ENCODE measurements at regions not wholly inside any gene's neighbourhood (a gene's known extent, or its start where the extent isn't known, plus 50 kb on each side); places are given as distances from the start of the nearest gene placed in this dataset.

DNA sequence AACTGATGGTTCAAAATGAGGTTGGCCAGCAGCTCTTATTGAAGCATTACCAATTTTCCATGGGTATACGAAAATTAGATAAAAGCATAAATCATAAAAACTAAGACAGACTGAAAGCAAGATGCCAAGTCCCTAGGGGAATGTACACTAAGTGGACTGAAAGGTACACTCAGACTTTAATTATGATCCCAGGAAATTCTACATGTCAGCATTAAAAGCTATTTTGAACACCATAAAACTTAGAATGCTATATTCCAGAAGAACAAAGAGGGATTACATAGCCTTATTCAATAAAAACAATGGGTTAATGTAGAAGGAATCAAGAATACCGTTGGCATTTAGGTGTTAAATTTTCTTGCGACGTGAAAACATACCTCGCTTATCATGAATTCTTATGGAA lies 558.5 kb downstream of the LRRIQ3 start:
- Histone ChIP-seq H3K4me2 (ENCODE audit: insufficient read depth, low read length) (no peak overlapping the region), H2AFZ (ENCODE audit: low read depth, low read length) (no peak overlapping the region), H3K36me3 (ENCODE audit: control insufficient read depth in 2 of 2, extremely low read depth in 1 of 2, insufficient read depth in 2 of 2, low read length in 2 of 2) (no peaks in the 10 kb centered on the region), H3K27me3 (ENCODE audit: control insufficient read depth in 2 of 2, insufficient read depth in 2 of 2, low read length in 2 of 2) (no peaks in the 10 kb centered on the region), H3K9me3 (replicated peaks; ENCODE audit: control insufficient read depth, insufficient read depth, low read length) (no peaks in the 10 kb centered on the region), H3K4me3 (replicated peaks in 1 of 3; ENCODE audit: insufficient read depth in 1 of 3, low read depth in 1 of 3, low read length in 3 of 3) (no peak overlapping the region), H4K20me1 (replicated peaks; ENCODE audit: control insufficient read depth, extremely low read depth, insufficient read depth, low read length) (no peaks in the 10 kb centered on the region), H3K9me1 (replicated peaks; ENCODE audit: control insufficient read depth, extremely low read depth, insufficient read depth, low read length) (no peaks in the 10 kb centered on the region), H3K4me1 (ENCODE audit: control insufficient read depth, extremely low read depth, insufficient read depth, low read length) (no peaks in the 10 kb centered on the region), H3K27ac (ENCODE audit: insufficient read depth, low read depth, low read length) (no peak overlapping the region), H3K79me2 (ENCODE audit: control insufficient read depth, insufficient read depth, low read length) (no peaks in the 10 kb centered on the region), H3K9ac (replicated peaks; ENCODE audit: extremely low read depth, insufficient read depth, low read length) (no peak overlapping the region)
- ChIA-PET CTCF (no interaction called here), POLR2A (no interaction called here)
- intact Hi-C loops (cut with micrococcal nuclease), result no loop called here
- FAIRE-seq (no peak), DNase-seq (ENCODE audit: low read depth, low spot score) (no peak)
- BruUV-seq (replicated peaks), result no TSS peak
- no peak for TF ChIP-seq POLR2AphosphoS5 (IDR thresholded peaks at IDR 0.05; ENCODE audit: insufficient read depth, low read depth, low read length)
- no peak for TF ChIP-seq GATA2 (IDR thresholded peaks at IDR 0.05; ENCODE audit: insufficient read depth, insufficient read length, low read depth, low read length)
- TF ChIP-seq MAX (IDR thresholded peaks at IDR 0.05; ENCODE audit: insufficient read depth, insufficient read length), result no peak
- TF ChIP-seq FOS (IDR thresholded peaks at IDR 0.05; ENCODE audit: borderline replicate concordance, insufficient read depth, low read length), result no peak
- TF ChIP-seq, protein P1, sequence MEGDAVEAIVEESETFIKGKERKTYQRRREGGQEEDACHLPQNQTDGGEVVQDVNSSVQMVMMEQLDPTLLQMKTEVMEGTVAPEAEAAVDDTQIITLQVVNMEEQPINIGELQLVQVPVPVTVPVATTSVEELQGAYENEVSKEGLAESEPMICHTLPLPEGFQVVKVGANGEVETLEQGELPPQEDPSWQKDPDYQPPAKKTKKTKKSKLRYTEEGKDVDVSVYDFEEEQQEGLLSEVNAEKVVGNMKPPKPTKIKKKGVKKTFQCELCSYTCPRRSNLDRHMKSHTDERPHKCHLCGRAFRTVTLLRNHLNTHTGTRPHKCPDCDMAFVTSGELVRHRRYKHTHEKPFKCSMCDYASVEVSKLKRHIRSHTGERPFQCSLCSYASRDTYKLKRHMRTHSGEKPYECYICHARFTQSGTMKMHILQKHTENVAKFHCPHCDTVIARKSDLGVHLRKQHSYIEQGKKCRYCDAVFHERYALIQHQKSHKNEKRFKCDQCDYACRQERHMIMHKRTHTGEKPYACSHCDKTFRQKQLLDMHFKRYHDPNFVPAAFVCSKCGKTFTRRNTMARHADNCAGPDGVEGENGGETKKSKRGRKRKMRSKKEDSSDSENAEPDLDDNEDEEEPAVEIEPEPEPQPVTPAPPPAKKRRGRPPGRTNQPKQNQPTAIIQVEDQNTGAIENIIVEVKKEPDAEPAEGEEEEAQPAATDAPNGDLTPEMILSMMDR (IDR thresholded peaks at IDR 0.05; ENCODE audit: extremely low read depth in 1 of 2, insufficient read depth in 1 of 2, low read depth in 1 of 2, low read length in 2 of 2), result no peak
- TF ChIP-seq POLR2A (IDR thresholded peaks at IDR 0.05; ENCODE audit: low read depth, low read length), result no peak
- no peak for TF ChIP-seq MYC (IDR thresholded peaks at IDR 0.05; ENCODE audit: low read depth, low read length)
- TF ChIP-seq EZH2 (IDR thresholded peaks at IDR 0.05; ENCODE audit: borderline replicate concordance, low read depth, low read length, severe bottlenecking), result no peak
- no peak for TF ChIP-seq JUN (IDR thresholded peaks at IDR 0.05; ENCODE audit: borderline replicate concordance, insufficient read depth, insufficient read length, low read depth)
- dilution Hi-C loops (cut with MboI; ENCODE audit: extremely low pct_ligation_motif_present, low sequenced_read_pairs), result no loop called here

All from endothelial cell of umbilical vein (primary cell).